Jurkat, Clone E6-1 (cell line): ENCODE measurements at regions not wholly inside any gene's neighbourhood (a gene's known extent, or its start where the extent isn't known, plus 50 kb on each side); places are given as distances from the start of the nearest gene placed in this dataset.

Experiments used
- DNase-seq: peaks from one replicate; pipeline ENCODE4 v3.0.0-alpha.2; 2011; ENCODE audit warnings: low read depth, low spot score
- H3K4me3 ChIP-seq: 2 replicates; pipeline ENCODE4 v1.5.1; 2011; ENCODE audit warnings: mild to moderate bottlenecking, low read length, control low read depth, moderate library complexity

DNA sequence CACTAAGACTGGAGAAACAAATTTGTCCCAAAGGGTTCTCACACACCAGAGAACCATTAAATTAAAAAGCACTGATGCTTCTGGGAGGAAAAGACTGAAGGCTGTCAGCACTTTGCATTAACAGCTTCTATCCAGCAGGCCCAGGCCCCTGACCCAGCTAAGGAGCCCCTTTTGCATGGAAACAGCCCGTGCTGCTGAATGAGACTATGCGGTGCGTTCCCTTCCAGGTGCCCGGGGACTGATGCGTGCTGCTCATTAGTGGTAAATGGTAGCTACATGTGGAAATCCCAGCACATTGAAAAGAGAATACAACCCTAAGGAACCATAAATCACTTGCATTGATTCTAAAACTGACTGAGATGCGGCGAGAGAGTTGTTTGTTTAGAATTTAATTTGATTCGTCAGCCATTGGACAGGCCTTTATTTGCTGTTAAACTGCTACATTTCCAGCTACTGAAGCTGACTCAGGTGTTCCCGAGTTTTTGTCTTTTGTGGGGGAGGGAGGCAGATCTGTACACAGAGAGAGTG is 351.0 kb upstream of the SLC24A2 start:
- no peak overlapping the region for H3K4me3 ChIP-seq
- no peak for DNase-seq

DNA sequence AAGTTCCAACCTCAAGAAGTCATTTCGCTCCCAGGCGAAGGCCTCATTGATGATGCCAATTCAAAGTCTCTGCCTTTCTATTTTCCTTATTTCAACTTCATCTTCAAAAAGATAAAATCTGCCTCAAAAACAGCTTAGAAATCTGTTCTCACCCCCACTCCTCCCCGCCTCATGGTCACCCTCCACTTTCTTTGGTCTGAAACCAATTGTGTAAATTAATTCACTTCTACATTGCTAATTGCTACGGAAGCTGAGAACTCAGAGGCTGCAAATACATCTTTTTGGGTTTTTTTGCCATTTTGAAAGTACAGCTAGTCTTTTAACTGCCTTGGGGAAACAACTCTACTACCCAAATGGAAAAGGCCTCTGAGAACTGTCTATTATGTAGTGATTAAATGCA is 350.0 kb upstream of the SLC24A2 start:
- DNase-seq, result no peak
- no peak overlapping the region for H3K4me3 ChIP-seq

DNA sequence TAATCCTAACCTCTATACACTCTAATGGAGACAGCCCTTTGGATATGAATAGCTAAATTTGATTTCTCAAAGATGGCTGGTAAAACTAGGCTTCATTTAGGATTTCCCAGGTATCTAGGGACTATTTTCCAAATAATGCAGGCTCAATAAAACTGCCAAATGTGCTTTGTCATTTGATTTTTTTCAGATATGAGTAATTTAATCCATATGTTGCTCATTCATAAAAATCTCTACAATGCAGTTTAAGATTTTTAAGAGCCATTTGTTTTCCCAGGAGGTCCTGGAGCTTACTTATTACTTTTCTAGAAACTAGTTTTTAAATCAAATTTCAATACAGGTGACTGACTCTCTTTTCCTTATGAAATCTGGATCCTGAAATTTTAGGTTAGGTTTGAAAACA is 349.3 kb upstream of the SLC24A2 start:
- H3K4me3 ChIP-seq, result no peak overlapping the region
- no peak for DNase-seq

- no peak for DNase-seq
Measured at GRCh38 chr9:20137425-20137824, 348.6 kb upstream of the SLC24A2 start.

DNA sequence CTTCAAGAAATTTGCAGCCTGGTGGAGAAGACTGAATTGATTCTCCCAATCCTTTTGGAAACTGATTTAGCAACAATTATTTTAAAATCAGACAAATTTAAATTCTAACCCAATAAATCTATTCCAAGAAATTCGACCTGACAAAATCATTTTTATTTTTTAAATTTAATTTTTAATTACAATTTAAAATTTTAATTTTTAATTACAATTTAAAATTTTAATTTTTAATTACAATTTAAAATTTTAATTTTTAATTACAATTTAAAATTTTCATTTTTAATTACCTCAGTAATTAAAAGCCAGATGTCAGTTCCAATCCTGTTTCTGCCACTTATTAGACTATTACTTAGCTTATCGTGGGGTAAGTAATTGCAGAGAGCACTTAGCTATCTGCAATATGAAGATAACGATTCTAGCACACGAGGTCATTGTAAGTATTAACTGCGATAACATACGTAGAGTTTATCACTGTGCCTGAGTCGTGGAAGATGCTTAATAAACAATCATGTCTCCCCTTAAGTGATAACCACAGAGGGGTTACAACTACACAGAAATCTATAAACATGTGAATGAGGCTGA is 346.4 kb upstream of the SLC24A2 start:
- H3K4me3 ChIP-seq, result no peak overlapping the region
- no peak for DNase-seq

More at GRCh38 chr9:20137425-20137824, 348.6 kb upstream of the SLC24A2 start:
- no peak overlapping the region for H3K4me3 ChIP-seq

DNA sequence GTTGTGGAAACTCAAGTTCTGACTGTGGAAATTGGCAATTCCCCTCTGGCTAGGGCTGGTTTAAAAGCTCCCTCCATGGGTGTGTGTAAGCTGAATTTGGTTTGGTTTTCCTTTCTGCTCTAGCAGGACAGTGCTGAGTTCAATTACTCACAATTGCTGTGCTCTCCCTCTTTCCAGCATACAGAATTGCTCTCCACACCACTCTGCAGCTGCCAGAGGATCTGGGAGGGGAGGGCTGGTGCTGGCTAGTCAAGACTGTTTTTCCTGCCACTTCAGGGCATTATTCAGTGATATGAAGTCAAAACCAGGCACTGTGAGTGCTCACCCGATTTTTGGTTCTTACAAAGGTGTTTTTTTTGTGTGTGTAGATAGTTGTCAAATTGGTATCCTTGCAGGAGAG is 336.9 kb upstream of the SLC24A2 start:
- H3K4me3 ChIP-seq, result no peak overlapping the region
- DNase-seq, result no peak

DNA sequence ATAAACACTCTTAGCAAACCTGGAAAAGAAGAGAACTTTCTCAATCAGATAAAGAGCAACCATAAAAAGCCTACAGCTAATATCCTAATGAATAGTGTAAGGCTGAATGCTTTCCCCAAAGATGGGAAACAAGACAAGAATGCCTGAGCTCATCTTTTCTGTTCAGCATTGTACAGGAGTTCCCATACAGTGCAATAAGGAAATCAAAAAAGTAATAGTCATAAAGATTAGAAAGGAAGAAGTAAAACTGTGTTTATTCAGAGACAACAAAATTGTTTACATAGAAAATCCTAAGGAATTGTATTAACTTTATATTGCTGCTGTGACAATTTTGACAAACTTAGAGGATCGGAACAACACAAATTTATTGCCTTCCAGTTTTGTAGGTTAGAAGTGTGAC is 330.7 kb upstream of the SLC24A2 start:
- H3K4me3 ChIP-seq, result no peak overlapping the region
- no peak for DNase-seq

DNA sequence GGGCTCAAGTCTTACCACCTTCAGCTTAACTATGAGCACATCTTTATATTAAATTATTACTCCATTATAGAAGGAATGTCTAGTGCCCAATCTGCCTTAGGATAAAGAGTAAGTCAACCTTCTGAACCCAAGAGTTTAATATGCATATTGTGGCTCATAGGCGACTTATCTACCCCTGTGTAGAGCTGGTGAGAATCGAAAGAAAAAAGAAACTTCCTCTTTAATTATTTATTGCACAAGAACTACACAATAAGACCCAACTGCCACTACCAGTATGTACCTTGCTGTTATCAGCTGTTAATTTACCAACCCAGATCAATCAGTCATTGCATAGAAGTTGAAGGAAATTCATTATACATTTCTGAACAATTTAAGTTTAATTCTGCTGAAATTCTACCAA is 329.1 kb upstream of the SLC24A2 start:
- H3K4me3 ChIP-seq, result no peak overlapping the region
- DNase-seq, result no peak

- H3K4me3 ChIP-seq, result no peak overlapping the region
- DNase-seq, result no peak
Measured at GRCh38 chr9:20117482-20117881, 328.6 kb upstream of the SLC24A2 start.

DNA sequence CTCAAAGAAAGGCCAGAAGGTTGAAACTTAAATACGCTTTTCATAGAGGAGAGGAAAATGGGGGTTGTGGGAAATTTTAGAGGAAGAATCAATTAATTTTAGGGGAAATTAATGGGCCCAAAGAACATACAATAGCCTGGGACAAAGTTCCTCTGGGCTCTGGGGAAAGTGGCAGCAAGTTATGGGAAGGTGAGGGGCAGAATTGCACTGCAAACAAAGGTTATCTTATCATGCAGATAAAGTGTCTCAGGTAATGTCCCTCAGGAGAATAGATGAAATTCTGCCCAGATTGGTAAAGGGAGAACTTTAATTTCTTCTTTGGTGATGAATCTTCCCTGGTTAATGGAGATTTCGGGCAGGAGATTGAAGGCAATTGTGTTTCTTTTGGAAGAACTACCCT is 326.1 kb upstream of the SLC24A2 start:
- no peak overlapping the region for H3K4me3 ChIP-seq
- DNase-seq, result no peak

- H3K4me3 ChIP-seq, result no peak overlapping the region
- DNase-seq, result no peak
Measured at GRCh38 chr9:20112205-20112783, 323.5 kb upstream of the SLC24A2 start.

DNA sequence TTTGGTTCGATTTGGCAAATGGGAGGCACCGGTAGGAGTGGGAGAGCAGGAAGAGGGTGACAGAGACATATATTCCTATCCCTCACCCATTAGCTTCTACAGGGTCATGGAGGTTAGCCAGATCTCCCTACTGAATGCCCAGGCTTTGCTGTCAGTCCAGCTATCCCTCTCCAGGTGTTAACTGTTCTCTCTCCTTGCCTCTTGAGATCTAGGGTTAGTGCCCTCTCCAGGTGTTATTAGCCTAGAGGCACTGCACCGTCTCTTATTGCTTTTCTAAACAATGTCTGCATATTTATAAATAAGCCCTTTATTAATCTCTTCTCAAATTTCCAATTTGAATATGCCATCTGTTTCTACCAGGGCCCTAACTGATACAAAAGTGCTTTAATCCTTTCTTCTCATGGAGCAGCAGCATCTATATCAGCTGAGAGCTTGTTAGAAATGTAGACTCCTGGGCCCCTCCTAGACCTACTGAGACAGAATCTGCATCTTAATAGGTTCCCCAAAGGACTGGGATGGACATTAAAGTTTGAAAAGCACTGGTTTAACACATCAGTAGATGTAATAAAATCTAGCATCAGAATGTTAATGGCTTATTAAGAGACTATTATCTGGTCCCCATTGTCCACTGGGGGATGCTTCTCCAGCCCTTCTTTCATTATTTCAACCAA is 322.5 kb upstream of the SLC24A2 start:
- H3K4me3 ChIP-seq, result no peak overlapping the region
- no peak for DNase-seq

GRCh38 chr9:20095430-20096092 is 306.7 kb upstream of the SLC24A2 start:
- H3K4me3 ChIP-seq, result no peak overlapping the region
- no peak for DNase-seq

DNA sequence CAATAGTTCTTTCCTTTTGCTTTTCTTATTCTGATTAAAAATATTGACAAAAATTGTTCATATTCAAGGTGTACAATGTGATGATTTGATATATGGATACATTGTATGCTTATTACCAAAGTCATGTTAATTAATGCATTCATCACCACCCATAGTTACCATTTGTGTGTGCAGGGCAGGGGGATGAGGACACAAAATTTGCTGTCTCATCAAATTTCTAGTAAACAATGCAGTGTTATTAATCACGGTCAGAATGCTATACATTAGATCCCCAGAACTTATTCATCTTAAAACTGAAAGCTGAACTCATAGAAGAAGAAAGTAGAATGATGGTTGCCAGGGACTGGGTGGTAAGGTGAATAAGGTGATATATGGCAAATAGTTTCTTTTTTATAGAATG is 303.7 kb upstream of the SLC24A2 start:
- no peak for DNase-seq
- no peak overlapping the region for H3K4me3 ChIP-seq

- DNase-seq, result no peak
- no peak overlapping the region for H3K4me3 ChIP-seq
Measured at GRCh38 chr9:20087481-20087880, 298.6 kb upstream of the SLC24A2 start.

DNA sequence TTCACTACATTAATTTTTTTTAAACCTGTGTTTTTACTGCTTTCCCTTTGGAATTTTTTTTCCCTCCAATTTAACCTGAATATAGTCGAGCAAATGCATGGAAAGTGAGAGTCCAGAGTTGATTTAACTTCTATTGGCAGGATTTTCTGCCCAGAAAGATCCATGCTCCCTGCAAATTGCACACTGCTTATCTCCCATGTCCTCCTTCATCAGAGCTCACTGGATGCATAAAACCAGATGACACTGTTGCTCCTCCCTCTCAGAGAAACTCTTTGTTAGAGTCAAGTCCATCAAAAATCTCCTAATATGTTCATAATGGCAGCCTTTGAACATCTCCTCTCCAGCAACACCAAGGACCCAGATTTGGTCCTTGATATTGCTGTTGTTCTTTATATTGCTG is 297.0 kb upstream of the SLC24A2 start:
- no peak for DNase-seq
- H3K4me3 ChIP-seq, result no peak overlapping the region

GRCh38 chr9:20084125-20084524 is 295.3 kb upstream of the SLC24A2 start:
- DNase-seq, result no peak
- H3K4me3 ChIP-seq, result no peak overlapping the region

- H3K4me3 ChIP-seq, result no peak overlapping the region
- DNase-seq, result no peak
Measured at GRCh38 chr9:20083390-20083789, 294.6 kb upstream of the SLC24A2 start.

- H3K4me3 ChIP-seq, result no peak overlapping the region
Measured at GRCh38 chr9:20082831-20083230, 294.0 kb upstream of the SLC24A2 start.

DNA sequence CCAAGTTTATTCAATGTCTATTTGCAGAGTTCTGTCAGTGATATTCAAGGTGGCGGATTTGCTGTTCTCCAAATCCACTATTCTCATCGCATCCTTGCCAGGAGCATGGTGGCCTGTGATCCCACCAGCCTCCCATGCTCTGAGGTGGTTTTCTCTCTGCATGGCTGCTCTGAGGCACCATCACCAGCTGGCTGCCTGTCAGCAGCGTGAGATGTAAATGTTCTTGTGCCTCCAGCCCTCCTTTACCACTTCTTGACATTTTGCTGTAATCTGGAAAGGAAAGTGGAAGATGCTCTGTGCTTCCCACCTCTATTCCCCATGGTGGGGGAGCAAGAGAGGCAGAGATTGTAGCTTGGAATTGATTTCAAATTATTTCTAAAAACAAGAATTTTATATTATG is 293.6 kb upstream of the SLC24A2 start:
- H3K4me3 ChIP-seq, result no peak overlapping the region
- no peak for DNase-seq

More at GRCh38 chr9:20082831-20083230, 294.0 kb upstream of the SLC24A2 start:
- DNase-seq, result no peak
